MM.1S (cell line): ENCODE measurements at regions not wholly inside any gene's neighbourhood (a gene's known extent, or its start where the extent isn't known, plus 50 kb on each side); places are given as distances from the start of the nearest gene placed in this dataset.

Experiments
- DNase-seq: peaks from one replicate; pipeline ENCODE4 v3.0.0-alpha.2; 2015
- H2AFZ ChIP-seq: fragments of 300-600 bp; sonication (generic); 2 replicates; pipeline ENCODE4 v1.6.0; 2016; ENCODE audit warnings: antibody characterized with exemption, low read length
- H3F3A ChIP-seq: fragments of 300-600 bp; sonication (generic); 2 replicates; pipeline ENCODE4 v1.6.1; 2016; ENCODE audit warnings: mild to moderate bottlenecking, antibody characterized with exemption, low read length, moderate library complexity, mixed read lengths; ENCODE audit not compliant: insufficient read depth
- H3K27ac ChIP-seq: fragments of 300-600 bp; sonication (generic); 2 replicates; pipeline ENCODE4 v1.5.1; 2016; ENCODE audit warnings: mild to moderate bottlenecking, low read length
- H3K27me3 ChIP-seq: fragments of 300-600 bp; sonication (generic); replicated peaks from 2 replicates; pipeline ENCODE4 v1.6.0; 2016; ENCODE audit warnings: low read length; ENCODE audit not compliant: insufficient read depth
- H3K36me3 ChIP-seq: fragments of 300-600 bp; sonication (generic); replicated peaks from 2 replicates; pipeline ENCODE4 v1.6.1; 2016; ENCODE audit warnings: mild to moderate bottlenecking, low read length, mixed read lengths; ENCODE audit not compliant: insufficient read depth
- H3K4me1 ChIP-seq: fragments of 300-600 bp; sonication (generic); 2 replicates; pipeline ENCODE4 v1.6.1; 2016; ENCODE audit warnings: low read length, mixed read lengths
- H3K4me2 ChIP-seq: fragments of 300-600 bp; sonication (generic); 2 replicates; pipeline ENCODE4 v1.6.0; 2016; ENCODE audit warnings: low read depth, low read length
- H3K4me3 ChIP-seq: fragments of 300-600 bp; sonication (generic); 2 replicates; pipeline ENCODE4 v1.5.1; 2016; ENCODE audit warnings: low read length, mixed read lengths
- H3K79me2 ChIP-seq: fragments of 300-600 bp; sonication (generic); 2 replicates; pipeline ENCODE4 v1.6.1; 2016; ENCODE audit warnings: mixed run types, low read length, mixed read lengths
- H3K9ac ChIP-seq: fragments of 300-600 bp; sonication (generic); 2 replicates; pipeline ENCODE4 v1.6.1; 2016; ENCODE audit warnings: low read length, mixed read lengths
- H3K9me2 ChIP-seq: fragments of 300-600 bp; sonication (generic); replicated peaks from 2 replicates; pipeline ENCODE4 v1.6.1; 2016; ENCODE audit warnings: mild to moderate bottlenecking, low read length, mixed read lengths; ENCODE audit not compliant: insufficient read depth
- H3K9me3 ChIP-seq: fragments of 300-600 bp; sonication (generic); replicated peaks from 2 replicates; pipeline ENCODE4 v1.6.1; 2016; ENCODE audit warnings: mild to moderate bottlenecking, low read length, mixed read lengths; ENCODE audit not compliant: insufficient read depth
- H4K20me1 ChIP-seq: fragments of 300-600 bp; sonication (generic); 2 replicates; pipeline ENCODE4 v1.6.1; 2016; ENCODE audit warnings: mild to moderate bottlenecking, low read length, moderate library complexity, mixed read lengths; ENCODE audit not compliant: insufficient read depth
- CTCF ChIP-seq: fragments of 300-600 bp; sonication (generic); IDR thresholded peaks from 2 replicates; pipeline ENCODE4 v1.5.1; 2016; ENCODE audit warnings: antibody characterized with exemption, low read length, mixed read lengths
- EZH2 ChIP-seq: fragments of 300-600 bp; sonication (generic); optimal IDR thresholded peaks from 2 replicates; pipeline ENCODE3; 2017; ENCODE audit warnings: low read depth, mild to moderate bottlenecking, antibody characterized with exemption, low read length, mixed read lengths
- EZH2phosphoT487 ChIP-seq: fragments of 300-600 bp; sonication (generic); IDR thresholded peaks from 2 replicates; pipeline ENCODE4 v1.6.1; 2018; ENCODE audit warnings: antibody characterized with exemption, low read length

GRCh38 chr7:31455844-31456243 lies 58.0 kb upstream of the ITPRID1 start:
- Histone ChIP-seq H3K27me3 (no peaks in the 10 kb centered on the region), H3K9me2 (no peaks in the 10 kb centered on the region), H3F3A (no peaks in the 10 kb centered on the region), H3K4me3 (no peak overlapping the region), H3K4me1 (no peaks in the 10 kb centered on the region), H4K20me1 (no peaks in the 10 kb centered on the region), H2AFZ (no peak overlapping the region), H3K9ac (no peak overlapping the region), H3K27ac (no peak overlapping the region), H3K36me3 (no peaks in the 10 kb centered on the region), H3K4me2 (no peak overlapping the region), H3K9me3 (no peaks in the 10 kb centered on the region), H3K79me2 (no peaks in the 10 kb centered on the region)
- no peak for DNase-seq
- TF ChIP-seq EZH2 (no peak), EZH2phosphoT487 (no peak), CTCF (no peak)

- DNase-seq: no peak
- Histone ChIP-seq H3K9ac (no peak overlapping the region), H3K4me2 (no peak overlapping the region), H3K79me2 (no peaks in the 10 kb centered on the region), H2AFZ (no peak overlapping the region), H3K9me2 (no peaks in the 10 kb centered on the region), H4K20me1 (no peaks in the 10 kb centered on the region), H3K27me3 (no peaks in the 10 kb centered on the region), H3F3A (no peaks in the 10 kb centered on the region), H3K27ac (no peak overlapping the region), H3K36me3 (no peaks in the 10 kb centered on the region), H3K4me1 (no peaks in the 10 kb centered on the region), H3K9me3 (no peaks in the 10 kb centered on the region), H3K4me3 (no peak overlapping the region)
- TF ChIP-seq EZH2 (no peak), EZH2phosphoT487 (no peak)
Observed at GRCh38 chr7:31456646-31457368, 57.1 kb upstream of the ITPRID1 start.

- Histone ChIP-seq H3K9me3 (no peaks in the 10 kb centered on the region), H3K4me2 (no peak overlapping the region), H4K20me1 (no peaks in the 10 kb centered on the region), H3K79me2 (no peaks in the 10 kb centered on the region), H3K9ac (no peak overlapping the region), H3K27me3 (no peaks in the 10 kb centered on the region), H3K27ac (no peak overlapping the region), H3K9me2 (no peaks in the 10 kb centered on the region), H3F3A (no peaks in the 10 kb centered on the region), H2AFZ (no peak overlapping the region), H3K4me1 (no peaks in the 10 kb centered on the region), H3K4me3 (no peak overlapping the region), H3K36me3 (no peaks in the 10 kb centered on the region)
- DNase-seq: no peak
- TF ChIP-seq CTCF (no peak), EZH2 (no peak)
Observed at GRCh38 chr7:31457551-31457950, 56.3 kb upstream of the ITPRID1 start.

GRCh38 chr7:31458203-31458602 lies 55.7 kb upstream of the ITPRID1 start:
- Histone ChIP-seq H2AFZ (no peak overlapping the region), H3K4me3 (no peak overlapping the region), H3K4me1 (no peaks in the 10 kb centered on the region), H3K9me3 (no peaks in the 10 kb centered on the region), H3F3A (no peaks in the 10 kb centered on the region), H3K79me2 (no peaks in the 10 kb centered on the region), H3K36me3 (no peaks in the 10 kb centered on the region), H3K27me3 (no peaks in the 10 kb centered on the region), H3K4me2 (no peak overlapping the region), H4K20me1 (no peaks in the 10 kb centered on the region), H3K9me2 (no peaks in the 10 kb centered on the region), H3K27ac (no peak overlapping the region), H3K9ac (no peak overlapping the region)
- DNase-seq: no peak
- no peak for TF ChIP-seq EZH2
